CD14-positive monocyte (primary cell): ENCODE measurements at regions not wholly inside any gene's neighbourhood (a gene's known extent, or its start where the extent isn't known, plus 50 kb on each side); places are given as distances from the start of the nearest gene placed in this dataset.
"Not testable (repeated sequence)": the region's sequence is repeated elsewhere in the genome, so short reads cannot be mapped to it uniquely, and the experiment has no call there.

Experiments used
- DNase-seq, 3 donors: peaks; one replicate each; pipeline ENCODE4 v3.0.0-alpha.2; 2011 to 2022
- H2AFZ ChIP-seq: 2 replicates; pipeline ENCODE4 v1.6.0; 2012; ENCODE audit warnings: mild to moderate bottlenecking, low read depth, low read length, inconsistent platforms; ENCODE audit not compliant: insufficient read depth, poor library complexity, severe bottlenecking
- H3K27ac ChIP-seq, 2 donors: 1 replicate in 1 of 2; 2 replicates in 1 of 2; pipeline ENCODE4 v1.5.1; 2012 to 2013; ENCODE audit warnings: low read length in 2 of 2, control low read depth in 1 of 2, inconsistent platforms in 1 of 2, low read depth in 1 of 2, mild to moderate bottlenecking in 1 of 2
- H3K27me3 ChIP-seq, 2 donors: one replicate each; pipeline versions ENCODE4 v1.6.0 to v1.6.1; 2011 to 2013; ENCODE audit warnings: low read length in 2 of 2; ENCODE audit not compliant: control insufficient read depth in 2 of 2, insufficient read depth in 2 of 2
- H3K36me3 ChIP-seq, 2 donors: replicated peaks in 1 of 2; 1 replicate in 1 of 2; 2 replicates in 1 of 2; pipeline versions ENCODE4 v1.5.1 to v1.6.1; 2012 to 2013; ENCODE audit warnings: low read length in 2 of 2, control low read depth in 1 of 2, inconsistent platforms in 1 of 2, mild to moderate bottlenecking in 1 of 2; ENCODE audit not compliant: insufficient read depth in 2 of 2, control insufficient read depth in 1 of 2
- H3K4me1 ChIP-seq, 2 donors: 1 replicate in 1 of 2; 2 replicates in 1 of 2; pipeline versions ENCODE4 v1.5.1 to v1.6.1; 2012 to 2013; ENCODE audit warnings: low read length in 2 of 2, control low read depth in 1 of 2, inconsistent platforms in 1 of 2, mild to moderate bottlenecking in 1 of 2, moderate library complexity in 1 of 2; ENCODE audit not compliant: insufficient read depth in 2 of 2, control insufficient read depth in 1 of 2
- H3K4me2 ChIP-seq: replicated peaks from 2 replicates; pipeline ENCODE3; 2012; ENCODE audit warnings: low read length, moderate library complexity, mild to moderate bottlenecking; ENCODE audit not compliant: poor library complexity, severe bottlenecking; ENCODE audit errors: extremely low read depth
- H3K4me3 ChIP-seq, 3 experiments: fragments of 200-600 bp in 1 of 3; sonication (generic) in 1 of 3; replicated peaks in 1 of 3; 1 replicate in 2 of 3; 2 replicates in 1 of 3; pipeline ENCODE4 v1.5.1; 2011 to 2013; ENCODE audit warnings: low read length in 3 of 3, mild to moderate bottlenecking in 3 of 3, control low read depth in 2 of 3, low read depth in 2 of 3, inconsistent platforms in 1 of 3, moderate library complexity in 1 of 3
- H3K79me2 ChIP-seq: 2 replicates; pipeline ENCODE4 v1.6.0; 2012; ENCODE audit warnings: mild to moderate bottlenecking, control low read depth, inconsistent platforms, low read length, moderate library complexity; ENCODE audit not compliant: insufficient read depth
- H3K9ac ChIP-seq: 2 replicates; pipeline ENCODE4 v1.6.0; 2017; ENCODE audit warnings: low read length, mild to moderate bottlenecking; ENCODE audit not compliant: insufficient read depth, poor library complexity, severe bottlenecking
- H3K9me3 ChIP-seq, 2 donors: replicated peaks in 1 of 2; 1 replicate in 1 of 2; 2 replicates in 1 of 2; pipeline versions ENCODE4 v1.5.1 to v1.6.1; 2012 to 2013; ENCODE audit warnings: low read length in 2 of 2, control low read depth in 1 of 2; ENCODE audit not compliant: control insufficient read depth in 1 of 2, insufficient read depth in 1 of 2
- H4K20me1 ChIP-seq: 2 replicates; pipeline ENCODE4 v1.6.0; 2012; ENCODE audit warnings: mild to moderate bottlenecking, low read length, control low read depth, moderate library complexity; ENCODE audit not compliant: insufficient read depth
- H3K27ac Mint-ChIP-seq, 7 donors: one replicate each; pipeline ENCODE4 v1.8.0; 2020; ENCODE audit warnings: mild to moderate bottlenecking in 7 of 7, mixed read lengths in 7 of 7, moderate library complexity in 6 of 7, inconsistent platforms in 2 of 7
- H3K27me3 Mint-ChIP-seq, 3 donors: one replicate each; pipeline ENCODE4 v1.8.0; 2021 to 2022; ENCODE audit warnings: low read depth in 3 of 3, mild to moderate bottlenecking in 3 of 3, mixed read lengths in 3 of 3, moderate library complexity in 3 of 3, inconsistent platforms in 1 of 3
- H3K36me3 Mint-ChIP-seq, 2 donors: one replicate each; pipeline ENCODE4 v1.8.0; 2020; ENCODE audit warnings: mixed read lengths in 2 of 2, inconsistent platforms in 1 of 2, mild to moderate bottlenecking in 1 of 2
- H3K4me1 Mint-ChIP-seq: one replicate; pipeline ENCODE4 v1.8.0; 2020; ENCODE audit warnings: mild to moderate bottlenecking, mixed read lengths
- H3K4me3 Mint-ChIP-seq, 2 donors: one replicate each; pipeline ENCODE4 v1.8.0; 2020; ENCODE audit warnings: mild to moderate bottlenecking in 2 of 2, mixed read lengths in 2 of 2, moderate library complexity in 1 of 2
- H3K9me3 Mint-ChIP-seq, 7 donors: one replicate each; pipeline ENCODE4 v1.8.0; 2020 to 2022; ENCODE audit warnings: mixed read lengths in 7 of 7, mild to moderate bottlenecking in 6 of 7, moderate library complexity in 6 of 7, inconsistent platforms in 2 of 7
- CTCF ChIP-seq: fragments of 200-600 bp; IDR thresholded peaks from one replicate; pipeline ENCODE4 v1.8.0; 2022; ENCODE audit warnings: antibody characterized with exemption, mild to moderate bottlenecking
- WGBS: methylation state at CpG from one replicate; pipeline ENCODE4 v1.1.5; 2013; ENCODE audit warnings: missing lambda C conversion rate; ENCODE audit not compliant: insufficient coverage; 5-methylcytosine and 5-hydroxymethylcytosine counted together
- intact Hi-C, 2 donors: fragments of 100-400 bp; cut with micrococcal nuclease; formaldehyde crosslinking; loops; one replicate each; pipeline versions ENCODE4 v1.15.0 to v1.15.1; 2023

GRCh38 chr22:34623580-34623979, 442.4 kb upstream of the ISX start:
- Histone ChIP-seq H4K20me1 (no peaks in the 10 kb centered on the region), H3K4me1 (no peaks in the 10 kb centered on the region), H3K4me2 (no peak overlapping the region), H3K27me3 (no peaks in the 10 kb centered on the region), H3K79me2 (no peaks in the 10 kb centered on the region), H2AFZ (no peak overlapping the region), H3K4me3 (no peak overlapping the region), H3K9ac (no peak overlapping the region), H3K27ac (no peak overlapping the region), H3K9me3 (peaks cover 9 to 14% of the 10 kb centered on the region in 2 donors), H3K36me3 (no peaks in the 10 kb centered on the region)
- WGBS, result 95% methylated on average over 4 of the region's 4 CpGs
- H3K4me1 Mint-ChIP-seq, result no peaks in the 10 kb centered on the region
- no peak overlapping the region for H3K4me3 Mint-ChIP-seq
- no peaks in the 10 kb centered on the region for H3K36me3 Mint-ChIP-seq
- no peak for TF ChIP-seq CTCF
- H3K27ac Mint-ChIP-seq, result no peak overlapping the region
- intact Hi-C loops, result no loop called here
- peaks cover 0 to 2% (median 0%) of the 10 kb centered on the region in 3 donors for H3K27me3 Mint-ChIP-seq
- H3K9me3 Mint-ChIP-seq, result peaks cover 4 to 32% (median 13%) of the 10 kb centered on the region in 7 donors
- no peak for DNase-seq

DNA sequence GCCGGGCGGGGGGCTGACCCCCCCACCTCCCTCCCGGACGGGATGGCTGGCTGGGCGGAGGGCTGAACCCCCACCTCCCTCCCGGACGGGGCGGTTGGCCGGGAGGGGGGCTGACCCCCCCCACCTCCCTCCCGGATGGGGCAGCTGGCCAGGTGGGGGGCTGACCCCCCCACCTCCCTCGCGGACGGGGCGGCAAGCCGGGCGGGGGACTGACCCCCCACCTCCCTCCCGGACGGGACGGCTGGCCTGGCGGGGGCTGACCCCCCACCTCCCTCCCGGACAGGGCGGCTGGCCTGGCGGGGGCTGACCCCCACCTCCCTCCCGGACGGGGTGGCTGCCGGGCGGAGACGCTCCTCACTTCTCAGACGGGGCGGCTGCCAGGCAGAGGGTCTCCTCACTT, 440.1 kb upstream of the ISX start:
- H3K9me3 ChIP-seq, result peaks cover 10 to 14% of the 10 kb centered on the region in 2 donors
- H3K27me3 Mint-ChIP-seq, H3K4me1 Mint-ChIP-seq, H3K36me3 ChIP-seq, H3K36me3 Mint-ChIP-seq, intact Hi-C loops, H3K79me2 ChIP-seq, H3K4me3 Mint-ChIP-seq, H3K27me3 ChIP-seq, H2AFZ ChIP-seq, H3K4me1 ChIP-seq, H3K9ac ChIP-seq, H4K20me1 ChIP-seq, H3K4me3 ChIP-seq, H3K27ac Mint-ChIP-seq, H3K4me2 ChIP-seq, H3K27ac ChIP-seq, DNase-seq: not testable (repeated sequence)
- H3K9me3 Mint-ChIP-seq, result peaks cover 4 to 40% (median 18%) of the 10 kb centered on the region in 7 donors
- no CpG with 5 or more reads among the region's 30 CpGs for WGBS
